Muscle of leg (tissue), 3 donors: ENCODE measurements at regions not wholly inside any gene's neighbourhood (a gene's known extent, or its start where the extent isn't known, plus 50 kb on each side); places are given as distances from the start of the nearest gene placed in this dataset.

Experiments used
- DNase-seq: peaks from one replicate; pipeline ENCODE4 v3.0.0; 2013
- H3K27ac ChIP-seq: one replicate; pipeline ENCODE4 v1.5.1; 2013; ENCODE audit warnings: mild to moderate bottlenecking, low read length, control low read depth
- H3K27me3 ChIP-seq: one replicate; pipeline ENCODE4 v1.6.1; 2013; ENCODE audit warnings: low read length; ENCODE audit not compliant: control insufficient read depth, insufficient read depth
- H3K36me3 ChIP-seq: one replicate; pipeline ENCODE4 v1.6.1; 2013; ENCODE audit warnings: low read length; ENCODE audit not compliant: control insufficient read depth, insufficient read depth
- H3K4me1 ChIP-seq: one replicate; pipeline ENCODE4 v1.6.1; 2013; ENCODE audit warnings: low read length; ENCODE audit not compliant: control insufficient read depth, insufficient read depth
- H3K4me3 ChIP-seq: one replicate; pipeline ENCODE4 v1.5.1; 2013; ENCODE audit warnings: low read length, control low read depth
- H3K9me3 ChIP-seq: replicated peaks from 2 replicates; pipeline ENCODE4 v1.6.1; 2013; ENCODE audit warnings: low read depth, low read length; ENCODE audit not compliant: control insufficient read depth
- WGBS: methylation state at CpG from one replicate; pipeline ENCODE4 v1.1.5; 2013; ENCODE audit warnings: missing lambda C conversion rate; ENCODE audit not compliant: insufficient coverage; 5-methylcytosine and 5-hydroxymethylcytosine counted together

- no peaks in the 10 kb centered on the region for H3K36me3 ChIP-seq
- WGBS, result no CpG with 5 or more reads among the region's 1 CpG
- DNase-seq, result no peak
- no peak overlapping the region for H3K4me3 ChIP-seq
- H3K9me3 ChIP-seq, result no peaks in the 10 kb centered on the region
- H3K27me3 ChIP-seq, result no peaks in the 10 kb centered on the region
- no peaks in the 10 kb centered on the region for H3K4me1 ChIP-seq
- no peak overlapping the region for H3K27ac ChIP-seq
These were observed 698.0 kb downstream of the CETN3 start for GRCh38 chr5:89711526-89711925.

GRCh38 chr5:89710006-89710405 lies 699.5 kb downstream of the CETN3 start:
- DNase-seq, result no peak
- Histone ChIP-seq H3K9me3 (no peaks in the 10 kb centered on the region), H3K36me3 (no peaks in the 10 kb centered on the region), H3K4me1 (no peaks in the 10 kb centered on the region), H3K27ac (no peak overlapping the region), H3K27me3 (no peaks in the 10 kb centered on the region), H3K4me3 (no peak overlapping the region)
- WGBS, result no CpG with 5 or more reads among the region's 1 CpG

GRCh38 chr5:89707891-89708290 lies 701.7 kb downstream of the CETN3 start:
- H3K27me3 ChIP-seq, result no peaks in the 10 kb centered on the region
- no peaks in the 10 kb centered on the region for H3K9me3 ChIP-seq
- DNase-seq, result no peak
- no peaks in the 10 kb centered on the region for H3K36me3 ChIP-seq
- H3K4me1 ChIP-seq, result no peaks in the 10 kb centered on the region
- no peak overlapping the region for H3K4me3 ChIP-seq
- no peak overlapping the region for H3K27ac ChIP-seq
- no CpG with 5 or more reads among the region's 2 CpGs for WGBS

- Histone ChIP-seq H3K4me1 (no peaks in the 10 kb centered on the region), H3K4me3 (no peak overlapping the region), H3K27ac (no peak overlapping the region), H3K27me3 (no peaks in the 10 kb centered on the region), H3K36me3 (no peaks in the 10 kb centered on the region), H3K9me3 (no peaks in the 10 kb centered on the region)
- DNase-seq, result no peak
- no CpG with 5 or more reads among the region's 1 CpG for WGBS
These were observed 702.8 kb downstream of the CETN3 start for GRCh38 chr5:89706731-89707130.

- Histone ChIP-seq H3K4me1 (no peaks in the 10 kb centered on the region), H3K27ac (no peak overlapping the region), H3K27me3 (no peaks in the 10 kb centered on the region), H3K9me3 (no peaks in the 10 kb centered on the region), H3K36me3 (no peaks in the 10 kb centered on the region), H3K4me3 (no peak overlapping the region)
- DNase-seq, result peak; percentile 39
These were observed 705.7 kb downstream of the CETN3 start for GRCh38 chr5:89703817-89704216.

GRCh38 chr5:89698028-89698427 lies 711.5 kb downstream of the CETN3 start:
- Histone ChIP-seq H3K4me1 (no peaks in the 10 kb centered on the region), H3K36me3 (no peaks in the 10 kb centered on the region), H3K27me3 (no peaks in the 10 kb centered on the region), H3K9me3 (no peaks in the 10 kb centered on the region), H3K27ac (no peak overlapping the region), H3K4me3 (no peak overlapping the region)
- WGBS, result 53% methylated on average over 2 of the region's 2 CpGs
- no peak for DNase-seq

- WGBS, result 83% methylated on average over 1 of the region's 1 CpG
- H3K27me3 ChIP-seq, result no peaks in the 10 kb centered on the region
- no peak for DNase-seq
- H3K4me1 ChIP-seq, result no peaks in the 10 kb centered on the region
- no peaks in the 10 kb centered on the region for H3K36me3 ChIP-seq
- no peak overlapping the region for H3K4me3 ChIP-seq
- no peak overlapping the region for H3K27ac ChIP-seq
- H3K9me3 ChIP-seq, result no peaks in the 10 kb centered on the region
These were observed 712.0 kb downstream of the CETN3 start for GRCh38 chr5:89697581-89697980.

GRCh38 chr5:89695371-89695770 lies 714.2 kb downstream of the CETN3 start:
- no CpG with 5 or more reads among the region's 1 CpG for WGBS
- H3K9me3 ChIP-seq, result no peaks in the 10 kb centered on the region

GRCh38 chr5:89694026-89694550 lies 715.5 kb downstream of the CETN3 start:
- peak; percentile 3 for DNase-seq

More at GRCh38 chr5:89695371-89695770, 714.2 kb downstream of the CETN3 start:
- DNase-seq, result no peak
- H3K4me1 ChIP-seq, result no peaks in the 10 kb centered on the region
- H3K27me3 ChIP-seq, result no peaks in the 10 kb centered on the region
- H3K36me3 ChIP-seq, result no peaks in the 10 kb centered on the region
- no peak overlapping the region for H3K4me3 ChIP-seq
- no peak overlapping the region for H3K27ac ChIP-seq

GRCh38 chr5:89690331-89690730 lies 719.2 kb downstream of the CETN3 start:
- H3K9me3 ChIP-seq, result no peaks in the 10 kb centered on the region
- DNase-seq, result no peak
- no peaks in the 10 kb centered on the region for H3K36me3 ChIP-seq
- H3K27me3 ChIP-seq, result no peaks in the 10 kb centered on the region
- H3K27ac ChIP-seq, result no peak overlapping the region
- H3K4me3 ChIP-seq, result no peak overlapping the region
- WGBS, result no CpG with 5 or more reads among the region's 1 CpG
- H3K4me1 ChIP-seq, result peaks cover 3% of the 10 kb centered on the region

More at GRCh38 chr5:89694026-89694550, 715.5 kb downstream of the CETN3 start:
- WGBS, result no CpG with 5 or more reads among the region's 3 CpGs
- H3K36me3 ChIP-seq, result no peaks in the 10 kb centered on the region
- no peaks in the 10 kb centered on the region for H3K27me3 ChIP-seq
- no peak overlapping the region for H3K4me3 ChIP-seq
- H3K27ac ChIP-seq, result no peak overlapping the region
- H3K4me1 ChIP-seq, result no peaks in the 10 kb centered on the region
- H3K9me3 ChIP-seq, result no peaks in the 10 kb centered on the region

GRCh38 chr5:89686081-89686765 lies 723.3 kb downstream of the CETN3 start:
- peaks cover 3% of the 10 kb centered on the region for H3K4me1 ChIP-seq
- H3K9me3 ChIP-seq, result no peaks in the 10 kb centered on the region
- H3K27me3 ChIP-seq, result no peaks in the 10 kb centered on the region
- DNase-seq, result peak; percentile 23
- no peak overlapping the region for H3K4me3 ChIP-seq
- no peaks in the 10 kb centered on the region for H3K36me3 ChIP-seq
- WGBS, result no CpG with 5 or more reads among the region's 4 CpGs
- no peak overlapping the region for H3K27ac ChIP-seq
